ENCODE measurements at regions not wholly inside any gene's neighbourhood (a gene's known extent, or its start where the extent isn't known, plus 50 kb on each side); places are given as distances from the start of the nearest gene placed in this dataset.

DNA sequence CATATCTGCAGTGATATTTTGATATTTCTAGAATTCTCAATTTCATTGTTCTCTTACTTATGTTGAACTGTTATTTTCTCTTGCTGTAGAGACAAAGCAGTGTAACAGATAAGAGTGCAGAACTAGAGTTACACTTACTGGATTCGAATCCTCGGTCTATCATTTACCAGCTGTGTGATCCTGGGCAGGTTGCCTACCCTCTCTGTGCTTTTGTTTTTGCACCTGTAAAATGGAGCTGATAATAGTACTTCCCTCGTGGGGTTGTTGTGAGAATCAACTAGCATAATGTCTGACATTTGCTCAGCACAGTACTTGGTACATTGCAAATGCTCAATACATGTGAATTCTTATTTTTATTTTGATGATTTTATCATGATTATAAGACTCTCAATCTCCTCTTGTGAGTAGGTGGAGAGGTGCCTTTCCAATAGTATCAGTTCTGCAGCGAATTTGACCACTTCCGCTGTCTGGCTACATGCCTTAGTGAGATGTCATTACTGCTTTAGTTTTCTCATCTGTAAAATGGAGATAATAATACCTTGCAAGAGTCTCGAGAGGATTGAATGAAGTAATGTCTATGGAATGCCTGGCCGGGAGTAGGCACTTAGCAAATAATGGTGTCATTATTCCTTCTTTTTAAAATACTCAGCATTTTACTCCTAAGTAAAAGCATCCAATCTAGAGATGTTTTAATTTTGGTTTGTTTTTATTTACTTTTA is 312.2 kb upstream of the MAF start:
- Histone ChIP-seq H3K79me2 (ENCODE audit: control insufficient read depth, low read length) (no peaks in the 10 kb centered on the region), H3K9me2 (replicated peaks; ENCODE audit: control insufficient read depth, low read length) (no peaks in the 10 kb centered on the region), H3K4me1 (ENCODE audit: control insufficient read depth, low read length) (no peaks in the 10 kb centered on the region), H3K36me3 (ENCODE audit: control insufficient read depth, low read length) (no peaks in the 10 kb centered on the region), H4K20me1 (ENCODE audit: control insufficient read depth, insufficient read depth, low read depth, low read length) (no peaks in the 10 kb centered on the region), H3K27ac (ENCODE audit: low read depth, low read length) (no peak overlapping the region), H3F3A (ENCODE audit: control insufficient read depth, insufficient read depth) (no peaks in the 10 kb centered on the region), H3K27me3 (ENCODE audit: control insufficient read depth, low read length) (no peaks in the 10 kb centered on the region), H3K9me3 (ENCODE audit: control insufficient read depth, insufficient read depth, low read length) (no peaks in the 10 kb centered on the region), H3K4me2 (ENCODE audit: low read length) (no peak overlapping the region), H3K4me3 (ENCODE audit: low read length) (no peak overlapping the region)
- no peak for TF ChIP-seq EZH2phosphoT487 (IDR thresholded peaks at IDR 0.05; ENCODE audit: borderline replicate concordance, low read length)
- TF ChIP-seq, protein P1, sequence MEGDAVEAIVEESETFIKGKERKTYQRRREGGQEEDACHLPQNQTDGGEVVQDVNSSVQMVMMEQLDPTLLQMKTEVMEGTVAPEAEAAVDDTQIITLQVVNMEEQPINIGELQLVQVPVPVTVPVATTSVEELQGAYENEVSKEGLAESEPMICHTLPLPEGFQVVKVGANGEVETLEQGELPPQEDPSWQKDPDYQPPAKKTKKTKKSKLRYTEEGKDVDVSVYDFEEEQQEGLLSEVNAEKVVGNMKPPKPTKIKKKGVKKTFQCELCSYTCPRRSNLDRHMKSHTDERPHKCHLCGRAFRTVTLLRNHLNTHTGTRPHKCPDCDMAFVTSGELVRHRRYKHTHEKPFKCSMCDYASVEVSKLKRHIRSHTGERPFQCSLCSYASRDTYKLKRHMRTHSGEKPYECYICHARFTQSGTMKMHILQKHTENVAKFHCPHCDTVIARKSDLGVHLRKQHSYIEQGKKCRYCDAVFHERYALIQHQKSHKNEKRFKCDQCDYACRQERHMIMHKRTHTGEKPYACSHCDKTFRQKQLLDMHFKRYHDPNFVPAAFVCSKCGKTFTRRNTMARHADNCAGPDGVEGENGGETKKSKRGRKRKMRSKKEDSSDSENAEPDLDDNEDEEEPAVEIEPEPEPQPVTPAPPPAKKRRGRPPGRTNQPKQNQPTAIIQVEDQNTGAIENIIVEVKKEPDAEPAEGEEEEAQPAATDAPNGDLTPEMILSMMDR (IDR thresholded peaks at IDR 0.05; ENCODE audit: low read depth, low read length, poor library complexity, severe bottlenecking) = no peak

DNA sequence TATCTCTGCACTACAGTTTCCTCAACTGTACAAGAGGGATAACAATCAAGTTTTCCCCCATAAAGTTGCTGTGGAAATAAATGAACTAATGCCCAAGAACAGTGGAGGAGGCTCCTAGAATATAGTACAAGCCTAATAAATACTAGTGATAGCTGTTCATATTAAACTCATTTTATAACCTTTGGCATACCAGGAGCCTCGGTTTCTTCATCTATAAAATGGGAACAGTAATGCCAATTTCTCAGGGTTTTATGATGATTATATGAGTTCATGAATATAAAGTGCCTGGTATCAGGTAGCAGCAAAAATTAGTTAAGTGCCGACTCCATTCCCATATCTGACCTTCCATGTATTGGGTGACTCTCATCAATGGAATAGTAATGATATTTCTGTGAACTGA is 311.1 kb upstream of the MAF start:
- Histone ChIP-seq H4K20me1 (ENCODE audit: control insufficient read depth, insufficient read depth, low read depth, low read length) (no peaks in the 10 kb centered on the region), H3K4me2 (ENCODE audit: low read length) (no peak overlapping the region), H3K9me2 (replicated peaks; ENCODE audit: control insufficient read depth, low read length) (no peaks in the 10 kb centered on the region), H3K27me3 (ENCODE audit: control insufficient read depth, low read length) (no peaks in the 10 kb centered on the region), H3K9me3 (ENCODE audit: control insufficient read depth, insufficient read depth, low read length) (no peaks in the 10 kb centered on the region), H3K36me3 (ENCODE audit: control insufficient read depth, low read length) (no peaks in the 10 kb centered on the region), H3K4me1 (ENCODE audit: control insufficient read depth, low read length) (no peaks in the 10 kb centered on the region), H3K27ac (ENCODE audit: low read depth, low read length) (no peak overlapping the region), H3K79me2 (ENCODE audit: control insufficient read depth, low read length) (no peaks in the 10 kb centered on the region), H3F3A (ENCODE audit: control insufficient read depth, insufficient read depth) (no peaks in the 10 kb centered on the region), H3K4me3 (ENCODE audit: low read length) (no peak overlapping the region)
- no peak for TF ChIP-seq EZH2phosphoT487 (IDR thresholded peaks at IDR 0.05; ENCODE audit: borderline replicate concordance, low read length)
- TF ChIP-seq, protein P1 (IDR thresholded peaks at IDR 0.05; ENCODE audit: low read depth, low read length, poor library complexity, severe bottlenecking) = no peak

DNA sequence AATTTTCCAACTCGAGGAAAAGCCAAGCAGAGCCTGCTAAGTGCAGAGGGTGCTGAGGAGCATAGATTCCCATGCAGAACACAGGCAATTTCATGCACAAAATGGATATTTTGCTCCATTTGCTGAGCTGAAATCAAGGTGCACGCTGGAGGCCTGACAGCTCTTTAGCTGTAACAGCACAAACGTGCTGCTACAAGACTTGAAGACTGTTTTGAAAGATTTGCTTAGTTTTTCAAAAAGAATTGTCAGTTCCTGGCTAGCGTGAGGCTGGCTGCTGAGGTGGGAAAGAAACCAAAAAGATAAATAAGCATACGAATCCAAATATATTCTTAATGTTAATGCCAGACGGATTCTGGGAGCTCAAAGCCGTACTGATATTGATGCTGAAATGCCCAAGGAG is 309.0 kb upstream of the MAF start:
- Histone ChIP-seq H3K27ac (ENCODE audit: low read depth, low read length) (no peak overlapping the region), H3K9me2 (replicated peaks; ENCODE audit: control insufficient read depth, low read length) (no peaks in the 10 kb centered on the region), H3K79me2 (ENCODE audit: control insufficient read depth, low read length) (no peaks in the 10 kb centered on the region), H3F3A (ENCODE audit: control insufficient read depth, insufficient read depth) (no peaks in the 10 kb centered on the region), H3K4me1 (ENCODE audit: control insufficient read depth, low read length) (no peaks in the 10 kb centered on the region), H3K4me2 (ENCODE audit: low read length) (no peak overlapping the region), H3K36me3 (ENCODE audit: control insufficient read depth, low read length) (no peaks in the 10 kb centered on the region), H3K4me3 (ENCODE audit: low read length) (no peak overlapping the region), H4K20me1 (ENCODE audit: control insufficient read depth, insufficient read depth, low read depth, low read length) (no peaks in the 10 kb centered on the region), H3K9me3 (ENCODE audit: control insufficient read depth, insufficient read depth, low read length) (no peaks in the 10 kb centered on the region), H3K27me3 (ENCODE audit: control insufficient read depth, low read length) (no peaks in the 10 kb centered on the region)
- TF ChIP-seq, protein P1 (IDR thresholded peaks at IDR 0.05; ENCODE audit: low read depth, low read length, poor library complexity, severe bottlenecking) = no peak
- TF ChIP-seq EZH2phosphoT487 (IDR thresholded peaks at IDR 0.05; ENCODE audit: borderline replicate concordance, low read length) = no peak

All from DOHH2 (cell line).